ENCODE measurements at regions not wholly inside any gene's neighbourhood (a gene's known extent, or its start where the extent isn't known, plus 50 kb on each side); places are given as distances from the start of the nearest gene placed in this dataset.

DNA sequence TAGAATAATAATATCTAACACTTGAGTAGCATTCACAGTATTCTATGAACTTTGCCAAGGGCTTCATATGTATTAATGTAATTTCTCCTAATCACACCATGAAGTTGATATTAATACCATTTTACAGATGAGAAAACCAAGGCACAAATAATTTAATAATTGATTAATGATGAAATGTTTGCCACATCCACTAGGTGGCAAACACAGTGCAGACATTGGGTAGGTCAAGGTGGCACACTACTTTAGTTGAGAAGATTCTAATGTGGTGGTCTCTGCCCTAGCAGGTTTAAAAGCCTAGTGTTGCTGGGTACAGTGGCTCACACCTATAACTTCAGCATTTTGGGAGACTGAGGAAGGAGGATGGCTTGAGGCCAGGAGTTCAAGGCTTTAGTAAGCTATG is 412.4 kb downstream of the SUCLA2 start:
- intact Hi-C loops (cut with micrococcal nuclease) (no loop called here), dilution Hi-C loops (cut with MboI; ENCODE audit: extremely low pct_ligation_motif_present, low sequenced_read_pairs) (no loop called here)
- TF ChIP-seq POLR2AphosphoS5 (IDR thresholded peaks at IDR 0.05; ENCODE audit: insufficient read depth, low read depth, low read length), result no peak
- no peak for TF ChIP-seq POLR2A (IDR thresholded peaks at IDR 0.05; ENCODE audit: low read depth, low read length)
- no peak for TF ChIP-seq MYC (IDR thresholded peaks at IDR 0.05; ENCODE audit: low read depth, low read length)
- TF ChIP-seq, protein P1, sequence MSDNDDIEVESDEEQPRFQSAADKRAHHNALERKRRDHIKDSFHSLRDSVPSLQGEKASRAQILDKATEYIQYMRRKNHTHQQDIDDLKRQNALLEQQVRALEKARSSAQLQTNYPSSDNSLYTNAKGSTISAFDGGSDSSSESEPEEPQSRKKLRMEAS (IDR thresholded peaks at IDR 0.05; ENCODE audit: insufficient read depth, insufficient read length), result no peak
- TF ChIP-seq EZH2 (IDR thresholded peaks at IDR 0.05; ENCODE audit: borderline replicate concordance, low read depth, low read length, severe bottlenecking), result no peak
- TF ChIP-seq, protein P2, sequence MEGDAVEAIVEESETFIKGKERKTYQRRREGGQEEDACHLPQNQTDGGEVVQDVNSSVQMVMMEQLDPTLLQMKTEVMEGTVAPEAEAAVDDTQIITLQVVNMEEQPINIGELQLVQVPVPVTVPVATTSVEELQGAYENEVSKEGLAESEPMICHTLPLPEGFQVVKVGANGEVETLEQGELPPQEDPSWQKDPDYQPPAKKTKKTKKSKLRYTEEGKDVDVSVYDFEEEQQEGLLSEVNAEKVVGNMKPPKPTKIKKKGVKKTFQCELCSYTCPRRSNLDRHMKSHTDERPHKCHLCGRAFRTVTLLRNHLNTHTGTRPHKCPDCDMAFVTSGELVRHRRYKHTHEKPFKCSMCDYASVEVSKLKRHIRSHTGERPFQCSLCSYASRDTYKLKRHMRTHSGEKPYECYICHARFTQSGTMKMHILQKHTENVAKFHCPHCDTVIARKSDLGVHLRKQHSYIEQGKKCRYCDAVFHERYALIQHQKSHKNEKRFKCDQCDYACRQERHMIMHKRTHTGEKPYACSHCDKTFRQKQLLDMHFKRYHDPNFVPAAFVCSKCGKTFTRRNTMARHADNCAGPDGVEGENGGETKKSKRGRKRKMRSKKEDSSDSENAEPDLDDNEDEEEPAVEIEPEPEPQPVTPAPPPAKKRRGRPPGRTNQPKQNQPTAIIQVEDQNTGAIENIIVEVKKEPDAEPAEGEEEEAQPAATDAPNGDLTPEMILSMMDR (IDR thresholded peaks at IDR 0.05; ENCODE audit: extremely low read depth in 1 of 2, insufficient read depth in 1 of 2, low read depth in 1 of 2, low read length in 2 of 2), result no peak
- TF ChIP-seq JUN (IDR thresholded peaks at IDR 0.05; ENCODE audit: borderline replicate concordance, insufficient read depth, insufficient read length, low read depth), result no peak
- no peak for TF ChIP-seq FOS (IDR thresholded peaks at IDR 0.05; ENCODE audit: borderline replicate concordance, insufficient read depth, low read length)
- no peak for TF ChIP-seq GATA2 (IDR thresholded peaks at IDR 0.05; ENCODE audit: insufficient read depth, insufficient read length, low read depth, low read length)
- Histone ChIP-seq H4K20me1 (replicated peaks; ENCODE audit: control insufficient read depth, extremely low read depth, insufficient read depth, low read length) (no peaks in the 10 kb centered on the region), H3K9me3 (replicated peaks; ENCODE audit: control insufficient read depth, insufficient read depth, low read length) (peaks cover 6% of the 10 kb centered on the region), H3K4me1 (ENCODE audit: control insufficient read depth, extremely low read depth, insufficient read depth, low read length) (no peaks in the 10 kb centered on the region), H3K79me2 (ENCODE audit: control insufficient read depth, insufficient read depth, low read length) (no peaks in the 10 kb centered on the region), H3K36me3 (ENCODE audit: control insufficient read depth in 2 of 2, extremely low read depth in 1 of 2, insufficient read depth in 2 of 2, low read length in 2 of 2) (no peaks in the 10 kb centered on the region), H2AFZ (ENCODE audit: low read depth, low read length) (no peak overlapping the region), H3K9me1 (replicated peaks; ENCODE audit: control insufficient read depth, extremely low read depth, insufficient read depth, low read length) (no peaks in the 10 kb centered on the region), H3K4me3 (replicated peaks in 1 of 3; ENCODE audit: insufficient read depth in 1 of 3, low read depth in 1 of 3, low read length in 3 of 3) (no peak overlapping the region), H3K27me3 (ENCODE audit: control insufficient read depth in 2 of 2, insufficient read depth in 2 of 2, low read length in 2 of 2) (no peaks in the 10 kb centered on the region), H3K9ac (replicated peaks; ENCODE audit: extremely low read depth, insufficient read depth, low read length) (no peak overlapping the region), H3K4me2 (ENCODE audit: insufficient read depth, low read length) (no peak overlapping the region), H3K27ac (ENCODE audit: insufficient read depth, low read depth, low read length) (no peak overlapping the region)
- ChIA-PET CTCF (no interaction called here), POLR2A (no interaction called here)
- no TSS peak for BruUV-seq (replicated peaks)
- no peak for FAIRE-seq
- DNase-seq (ENCODE audit: low read depth, low spot score), result no peak
